Neural progenitor cell (in vitro differentiated cells): ENCODE measurements at regions not wholly inside any gene's neighbourhood (a gene's known extent, or its start where the extent isn't known, plus 50 kb on each side); places are given as distances from the start of the nearest gene placed in this dataset.

Source experiments
- EZH2 ChIP-seq: fragments of 200-600 bp; sonication (generic); IDR thresholded peaks from 2 replicates; pipeline ENCODE4 v1.6.1; 2017; ENCODE audit warnings: antibody characterized with exemption, mild to moderate bottlenecking, moderate library complexity
- EZH2phosphoT487 ChIP-seq: fragments of 200-600 bp; sonication (generic); IDR thresholded peaks from 2 replicates; pipeline ENCODE4 v1.6.1; 2017; ENCODE audit warnings: antibody characterized with exemption

DNA sequence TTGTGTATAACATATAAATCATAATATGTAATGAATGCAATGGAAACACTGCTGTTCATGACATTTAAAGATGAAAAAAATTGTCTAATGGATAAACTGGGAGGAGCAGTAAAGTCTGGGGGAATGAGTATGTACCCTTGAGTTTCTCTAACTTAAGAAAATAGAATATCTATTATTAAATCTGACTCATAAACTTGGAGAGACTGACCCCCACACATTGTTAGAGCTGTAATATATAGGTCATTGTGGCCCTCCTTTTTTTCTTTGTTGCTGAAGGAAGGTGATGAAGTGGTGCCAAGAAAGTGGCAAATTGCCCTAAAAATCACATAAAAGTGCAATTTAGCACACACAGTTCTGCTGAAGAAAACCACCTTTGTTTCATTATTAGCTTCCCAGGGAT is 389.8 kb upstream of the RARB start:
- TF ChIP-seq EZH2phosphoT487 (no peak), EZH2 (no peak)
